OCI-LY3 (cell line): ENCODE measurements at regions not wholly inside any gene's neighbourhood (a gene's known extent, or its start where the extent isn't known, plus 50 kb on each side); places are given as distances from the start of the nearest gene placed in this dataset.

Experiments used
- H2AFZ ChIP-seq: fragments of 200-600, 300-600 bp; shearing (Covaris generic); 2 replicates; pipeline ENCODE4 v1.6.0; 2014; ENCODE audit warnings: antibody characterized with exemption, low read depth, low read length
- H3K27ac ChIP-seq: fragments of 200-600, 300-600 bp; sonication (generic); 2 replicates; pipeline ENCODE4 v1.5.1; 2014; ENCODE audit warnings: mild to moderate bottlenecking, low read length, moderate library complexity, mixed read lengths
- H3K27me3 ChIP-seq: fragments of 200-600, 300-600 bp; sonication (generic); 2 replicates; pipeline ENCODE4 v1.6.1; 2014; ENCODE audit warnings: low read depth, low read length, mixed read lengths
- H3K36me3 ChIP-seq: fragments of 200-600, 300-600 bp; sonication (generic); replicated peaks from 2 replicates; pipeline ENCODE3; 2014; ENCODE audit warnings: low read depth, low read length, mixed read lengths
- H3K4me1 ChIP-seq: fragments of 300-600, 200-600 bp; sonication (generic); 2 replicates; pipeline ENCODE4 v1.6.1; 2014; ENCODE audit warnings: low read length, mixed read lengths
- H3K4me2 ChIP-seq: fragments of 200-600, 300-600 bp; sonication (generic); 2 replicates; pipeline ENCODE4 v1.6.1; 2014; ENCODE audit warnings: low read length, mixed read lengths
- H3K4me3 ChIP-seq: fragments of 300-600, 200-600 bp; sonication (generic); 2 replicates; pipeline ENCODE4 v1.5.1; 2014; ENCODE audit warnings: antibody characterized with exemption, mild to moderate bottlenecking, low read length, moderate library complexity
- H3K79me2 ChIP-seq: fragments of 300-600, 200-600 bp; shearing (Covaris generic); 2 replicates; pipeline ENCODE4 v1.6.1; 2014; ENCODE audit warnings: mild to moderate bottlenecking, low read length, mixed read lengths
- H3K9ac ChIP-seq: fragments of 300-600, 200-600 bp; shearing (Covaris generic); 2 replicates; pipeline ENCODE4 v1.6.0; 2014; ENCODE audit warnings: mild to moderate bottlenecking, low read length, moderate library complexity
- H3K9me3 ChIP-seq: fragments of 200-600, 300-600 bp; shearing (Covaris generic); 2 replicates; pipeline ENCODE4 v1.6.1; 2014; ENCODE audit warnings: low read length, mixed read lengths; ENCODE audit not compliant: insufficient read depth
- H4K20me1 ChIP-seq: fragments of 200-600, 300-600 bp; sonication (generic); 2 replicates; pipeline ENCODE4 v1.6.1; 2016; ENCODE audit warnings: low read length, mixed read lengths; ENCODE audit not compliant: insufficient read depth
- EZH2phosphoT487 ChIP-seq: fragments of 200-600 bp; shearing (Covaris generic); IDR thresholded peaks from 2 replicates; pipeline ENCODE4 v1.6.1; 2018; ENCODE audit warnings: antibody characterized with exemption, mixed run types, low read depth
- TF ChIP-seq, protein P1 (sequence below): fragments of 200-600, 300-600 bp; sonication (generic); IDR thresholded peaks from 2 replicates; pipeline ENCODE4 v1.5.1; 2014; ENCODE audit warnings: antibody characterized with exemption, low read length, low read depth

DNA sequence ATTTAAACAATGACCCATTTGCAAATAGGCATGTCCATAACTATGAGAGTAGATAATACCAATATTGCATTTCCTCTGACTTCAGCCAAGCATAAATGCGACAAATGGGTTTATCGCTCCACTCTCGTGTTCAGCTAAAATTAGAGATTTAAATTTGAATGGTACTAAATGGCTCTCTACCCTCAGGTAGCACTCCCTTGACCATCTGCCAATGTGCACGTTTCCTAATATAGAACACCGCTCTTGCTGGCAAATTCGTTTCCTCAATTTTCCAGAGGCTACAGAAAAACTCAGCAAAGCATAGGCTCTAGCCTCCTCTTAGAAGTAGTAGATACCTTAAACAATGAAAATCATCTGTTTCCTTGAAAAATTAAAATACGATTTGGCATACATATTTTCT, 251.6 kb downstream of the ADGRA3 start:
- Histone ChIP-seq H3K4me2 (no peak overlapping the region), H3K4me3 (no peak overlapping the region), H3K27me3 (no peaks in the 10 kb centered on the region), H3K4me1 (no peaks in the 10 kb centered on the region), H3K9ac (no peak overlapping the region), H3K9me3 (no peaks in the 10 kb centered on the region), H3K79me2 (no peaks in the 10 kb centered on the region), H3K36me3 (no peaks in the 10 kb centered on the region), H2AFZ (no peak overlapping the region), H3K27ac (no peak overlapping the region), H4K20me1 (no peaks in the 10 kb centered on the region)
- TF ChIP-seq, protein P1, sequence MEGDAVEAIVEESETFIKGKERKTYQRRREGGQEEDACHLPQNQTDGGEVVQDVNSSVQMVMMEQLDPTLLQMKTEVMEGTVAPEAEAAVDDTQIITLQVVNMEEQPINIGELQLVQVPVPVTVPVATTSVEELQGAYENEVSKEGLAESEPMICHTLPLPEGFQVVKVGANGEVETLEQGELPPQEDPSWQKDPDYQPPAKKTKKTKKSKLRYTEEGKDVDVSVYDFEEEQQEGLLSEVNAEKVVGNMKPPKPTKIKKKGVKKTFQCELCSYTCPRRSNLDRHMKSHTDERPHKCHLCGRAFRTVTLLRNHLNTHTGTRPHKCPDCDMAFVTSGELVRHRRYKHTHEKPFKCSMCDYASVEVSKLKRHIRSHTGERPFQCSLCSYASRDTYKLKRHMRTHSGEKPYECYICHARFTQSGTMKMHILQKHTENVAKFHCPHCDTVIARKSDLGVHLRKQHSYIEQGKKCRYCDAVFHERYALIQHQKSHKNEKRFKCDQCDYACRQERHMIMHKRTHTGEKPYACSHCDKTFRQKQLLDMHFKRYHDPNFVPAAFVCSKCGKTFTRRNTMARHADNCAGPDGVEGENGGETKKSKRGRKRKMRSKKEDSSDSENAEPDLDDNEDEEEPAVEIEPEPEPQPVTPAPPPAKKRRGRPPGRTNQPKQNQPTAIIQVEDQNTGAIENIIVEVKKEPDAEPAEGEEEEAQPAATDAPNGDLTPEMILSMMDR: no peak
- TF ChIP-seq EZH2phosphoT487: no peak

DNA sequence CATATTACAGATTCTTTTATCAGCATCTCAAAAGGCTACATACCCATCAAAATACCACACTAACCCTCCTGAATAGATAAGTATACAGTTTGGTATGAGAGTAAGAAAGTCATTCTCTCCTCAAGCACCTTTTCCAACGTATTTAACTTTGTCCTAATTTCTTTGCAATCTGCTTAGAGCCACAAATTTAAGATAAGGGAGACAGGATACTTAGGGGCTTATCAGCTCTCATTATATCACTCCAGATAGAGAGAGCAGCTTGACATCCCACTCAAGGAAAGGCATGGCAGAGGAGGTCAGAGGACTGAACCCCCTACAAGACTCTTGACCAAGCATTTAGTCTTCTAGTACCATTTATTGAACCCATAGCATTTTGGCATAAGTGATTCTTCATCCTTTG, 262.4 kb downstream of the ADGRA3 start:
- H4K20me1 ChIP-seq: no peaks in the 10 kb centered on the region
- TF ChIP-seq EZH2phosphoT487: no peak
- TF ChIP-seq, protein P1: no peak
- peaks cover 8% of the 10 kb centered on the region for H3K4me1 ChIP-seq
- no peak overlapping the region for H3K4me3 ChIP-seq
- H3K27ac ChIP-seq: no peak overlapping the region
- no peak overlapping the region for H2AFZ ChIP-seq
- no peaks in the 10 kb centered on the region for H3K9me3 ChIP-seq
- no peaks in the 10 kb centered on the region for H3K79me2 ChIP-seq
- no peaks in the 10 kb centered on the region for H3K27me3 ChIP-seq
- no peak overlapping the region for H3K9ac ChIP-seq
- no peak overlapping the region for H3K4me2 ChIP-seq
- H3K36me3 ChIP-seq: no peaks in the 10 kb centered on the region

DNA sequence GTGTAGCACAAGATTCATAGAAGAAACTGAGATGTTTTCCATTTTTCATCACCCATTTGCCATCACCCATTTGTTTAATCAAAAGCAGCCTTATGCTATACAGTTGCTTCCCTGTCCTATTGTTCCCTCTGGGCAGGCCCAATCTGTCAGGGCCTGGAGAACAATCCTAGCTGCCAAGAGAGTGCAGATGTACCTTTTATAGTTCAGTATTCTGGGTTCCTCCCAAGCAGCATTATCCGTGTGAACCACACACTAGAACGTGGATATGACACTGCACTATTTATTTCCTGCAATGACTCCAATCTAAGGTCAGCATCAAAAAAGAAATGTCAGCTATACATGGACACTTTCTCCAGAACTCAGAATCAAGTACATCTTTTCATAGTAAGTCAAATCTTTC, 269.0 kb downstream of the ADGRA3 start:
- H3K79me2 ChIP-seq: no peaks in the 10 kb centered on the region
- no peaks in the 10 kb centered on the region for H3K27me3 ChIP-seq
- TF ChIP-seq, protein P1: no peak
- TF ChIP-seq EZH2phosphoT487: no peak
- H3K36me3 ChIP-seq: no peaks in the 10 kb centered on the region
- no peaks in the 10 kb centered on the region for H4K20me1 ChIP-seq
- H3K9ac ChIP-seq: no peak overlapping the region
- H3K4me1 ChIP-seq: peaks cover 8% of the 10 kb centered on the region
- H3K27ac ChIP-seq: no peak overlapping the region
- H3K4me2 ChIP-seq: no peak overlapping the region
- no peak overlapping the region for H2AFZ ChIP-seq
- no peak overlapping the region for H3K4me3 ChIP-seq
- H3K9me3 ChIP-seq: no peaks in the 10 kb centered on the region

DNA sequence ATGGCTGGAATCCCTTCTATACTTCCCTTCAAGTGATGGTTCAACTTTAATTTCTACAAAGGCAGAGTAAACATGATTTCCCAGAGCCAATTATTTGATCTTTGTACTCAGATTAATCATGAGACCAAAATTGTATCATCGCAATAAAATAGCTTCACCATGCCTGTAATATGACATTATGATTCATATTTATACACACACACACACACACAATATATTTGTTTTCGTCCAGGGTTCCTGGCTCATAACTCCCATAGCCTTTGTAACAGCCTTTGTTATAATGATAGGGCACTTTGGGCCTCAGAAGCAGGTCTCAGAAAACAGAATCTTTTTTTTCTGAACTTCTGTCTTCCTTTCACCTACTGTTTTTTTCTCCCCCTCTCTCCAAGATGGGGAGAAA, 270.6 kb downstream of the ADGRA3 start:
- no peak for TF ChIP-seq EZH2phosphoT487
- TF ChIP-seq, protein P1: no peak
- H3K4me1 ChIP-seq: no peaks in the 10 kb centered on the region
- H3K9me3 ChIP-seq: no peaks in the 10 kb centered on the region

More for the DNA sequence above, 270.6 kb downstream of the ADGRA3 start:
- no peaks in the 10 kb centered on the region for H3K79me2 ChIP-seq
- H4K20me1 ChIP-seq: no peaks in the 10 kb centered on the region
- H3K4me2 ChIP-seq: no peak overlapping the region
- no peak overlapping the region for H2AFZ ChIP-seq
- H3K27me3 ChIP-seq: no peaks in the 10 kb centered on the region
- no peak overlapping the region for H3K9ac ChIP-seq
- no peak overlapping the region for H3K4me3 ChIP-seq
- no peaks in the 10 kb centered on the region for H3K36me3 ChIP-seq
- H3K27ac ChIP-seq: no peak overlapping the region
